NCI-H460 (cell line): ENCODE measurements at regions not wholly inside any gene's neighbourhood (a gene's known extent, or its start where the extent isn't known, plus 50 kb on each side); places are given as distances from the start of the nearest gene placed in this dataset.
A peak's percentile ranks its signal among the peaks of the same experiment; 100 is the strongest.
"Not testable (repeated sequence)": the region's sequence is repeated elsewhere in the genome, so short reads cannot be mapped to it uniquely, and the experiment has no call there.

Source experiments
- DNase-seq: peaks from one replicate; pipeline ENCODE4 v3.0.0-alpha.2; 2016; ENCODE audit warnings: low read depth; ENCODE audit errors: extremely low read depth

DNA sequence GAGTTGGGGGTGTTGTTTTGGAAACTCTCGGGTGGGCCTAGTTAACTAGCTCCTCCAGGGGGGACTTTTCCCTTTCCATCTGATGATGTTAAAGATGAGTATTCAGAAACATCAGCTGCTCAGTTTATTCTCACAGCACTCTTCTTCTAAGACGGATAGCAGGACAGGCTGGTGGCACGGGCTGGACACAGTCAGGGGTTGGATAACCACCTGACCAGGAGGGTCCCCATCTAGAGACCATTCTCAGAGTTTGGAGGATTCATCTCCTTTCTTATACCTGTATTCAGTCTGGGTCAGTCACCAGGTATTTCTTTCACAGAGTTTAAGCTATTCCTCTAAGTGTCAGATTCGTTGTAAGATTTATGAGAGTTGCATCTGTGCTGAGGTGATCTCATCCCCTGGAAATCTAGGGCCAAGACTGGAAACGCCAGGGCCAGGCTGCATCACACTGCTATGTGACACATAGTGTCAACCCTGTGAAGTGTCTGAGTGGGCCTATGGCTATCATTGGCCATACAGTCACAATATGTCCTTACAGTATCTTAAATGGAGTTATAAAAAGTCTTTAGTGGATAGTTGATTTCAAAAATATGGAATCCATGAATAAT is 111.7 kb downstream of the FAM50B start:
- DNase-seq, result no peak

DNA sequence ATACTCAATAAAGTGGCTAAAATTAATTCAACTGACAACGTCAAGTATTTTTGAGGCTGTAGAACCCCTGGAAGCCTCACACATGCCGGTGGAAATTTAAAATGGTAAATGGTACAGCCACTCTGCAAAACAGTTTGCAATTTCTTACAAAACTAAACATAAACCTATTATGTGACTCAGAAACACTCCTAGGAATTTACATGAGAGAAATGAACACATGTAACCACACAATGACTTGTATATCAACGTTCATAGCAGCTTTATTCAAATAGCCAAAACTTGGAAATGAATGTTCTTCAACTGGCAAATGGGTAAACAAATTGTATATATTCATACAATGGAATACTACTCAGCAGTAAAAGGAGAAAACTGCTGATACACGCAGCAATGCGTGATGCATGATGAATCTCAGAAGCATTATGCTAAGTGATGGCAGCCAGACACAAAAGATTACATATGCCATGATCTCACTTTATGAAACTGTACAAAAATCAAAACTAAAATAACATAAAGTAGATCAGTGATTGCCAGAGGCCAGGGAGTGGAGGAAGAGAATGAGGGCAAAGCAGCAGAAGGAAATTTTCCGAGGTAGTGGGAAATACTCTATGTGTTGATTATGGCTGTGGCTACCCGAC is 112.5 kb downstream of the FAM50B start:
- no peak for DNase-seq

DNA sequence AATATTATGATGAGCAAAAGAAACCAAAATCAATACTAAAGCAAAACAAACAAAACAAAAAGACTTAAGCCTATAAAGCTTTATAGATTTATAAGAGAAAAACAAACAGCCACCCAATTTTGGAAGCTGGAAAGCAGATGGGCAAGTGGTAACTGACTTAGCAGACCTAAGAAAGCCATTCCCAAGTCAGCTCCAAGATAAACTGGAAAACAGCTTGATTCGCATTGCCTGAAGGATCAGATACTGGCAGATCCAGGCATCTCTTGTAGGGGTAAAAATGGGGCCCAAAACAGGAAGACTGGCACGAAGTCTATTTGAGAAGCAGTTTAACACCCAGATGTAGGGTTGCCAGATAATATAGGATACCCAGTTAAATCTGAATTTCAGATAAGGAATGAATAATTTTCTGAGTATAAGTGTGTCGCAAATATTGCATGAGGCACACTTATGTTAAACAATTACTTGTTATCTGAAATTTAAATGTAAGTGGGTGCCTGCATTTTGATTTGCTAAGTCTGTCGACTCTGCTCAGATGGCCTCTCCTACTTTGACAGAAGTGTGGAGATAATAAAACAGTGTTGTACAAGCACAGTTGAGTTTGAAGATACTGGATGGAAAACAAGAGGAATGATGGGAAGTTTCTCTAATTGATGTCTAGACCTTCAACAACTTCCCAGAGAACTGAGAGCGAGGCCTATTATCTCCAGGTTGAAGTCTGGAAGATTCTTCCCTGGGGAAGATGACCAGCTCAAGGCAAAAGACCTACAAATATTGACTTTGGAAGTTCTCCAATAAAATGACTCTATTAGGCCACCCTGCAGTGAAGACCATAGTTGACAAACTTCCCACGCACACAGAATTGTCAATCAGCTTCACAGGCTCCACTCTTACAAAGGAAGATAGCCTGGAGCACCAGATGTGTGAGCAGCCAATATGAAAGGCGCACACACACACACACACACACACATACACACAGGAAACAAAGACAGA is 113.4 kb downstream of the FAM50B start:
- no peak for DNase-seq

DNA sequence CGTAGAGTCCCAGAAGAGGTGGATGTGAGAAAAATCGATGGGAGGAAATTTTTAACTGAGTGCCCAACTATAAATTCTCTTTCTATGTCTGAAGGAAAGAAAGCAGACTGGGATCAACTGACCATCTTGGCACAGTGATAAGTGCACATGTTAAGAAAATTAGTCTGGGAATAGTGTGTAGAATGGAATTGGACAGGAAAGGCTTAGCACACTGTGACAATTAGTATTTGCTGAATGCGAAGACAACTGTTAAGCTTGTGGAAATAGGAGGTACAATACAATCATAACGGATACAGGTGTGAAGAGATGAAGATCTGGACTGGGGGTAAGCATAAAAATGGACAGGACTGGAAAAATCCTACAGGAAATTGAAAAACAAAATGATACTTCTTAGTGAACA is 114.3 kb downstream of the FAM50B start:
- no peak for DNase-seq

DNA sequence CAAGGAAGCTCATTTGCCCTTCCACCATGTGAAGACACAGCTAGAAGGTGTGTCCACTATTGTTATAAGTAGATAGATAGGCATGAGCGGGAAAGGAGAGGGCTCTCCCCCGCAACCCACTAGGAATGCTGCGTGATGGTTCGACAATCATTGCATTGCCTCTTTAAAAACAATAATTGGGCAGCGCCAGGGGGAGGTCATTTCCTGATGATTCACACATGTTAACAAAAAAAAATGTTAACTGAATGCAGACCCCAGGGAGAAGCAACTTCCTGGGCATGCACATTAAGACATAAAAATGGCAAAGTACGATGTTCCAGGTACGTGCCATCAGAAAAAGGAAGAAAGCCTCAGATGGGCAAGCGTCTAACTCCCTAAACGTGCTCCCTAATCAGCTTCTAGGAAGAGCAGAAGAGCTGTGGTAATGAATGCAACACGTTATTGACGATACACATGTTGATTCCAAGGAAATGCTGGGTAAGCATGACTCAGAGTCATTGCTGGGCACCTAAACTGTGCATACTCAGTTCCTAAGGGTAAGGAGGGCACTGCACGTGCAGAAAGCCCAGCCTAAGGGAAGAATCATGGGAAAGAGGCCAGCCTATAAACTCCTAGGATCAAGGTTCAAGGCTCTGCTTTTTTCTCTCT is 113.7 kb downstream of the FAM217A start:
- DNase-seq, result no peak

DNA sequence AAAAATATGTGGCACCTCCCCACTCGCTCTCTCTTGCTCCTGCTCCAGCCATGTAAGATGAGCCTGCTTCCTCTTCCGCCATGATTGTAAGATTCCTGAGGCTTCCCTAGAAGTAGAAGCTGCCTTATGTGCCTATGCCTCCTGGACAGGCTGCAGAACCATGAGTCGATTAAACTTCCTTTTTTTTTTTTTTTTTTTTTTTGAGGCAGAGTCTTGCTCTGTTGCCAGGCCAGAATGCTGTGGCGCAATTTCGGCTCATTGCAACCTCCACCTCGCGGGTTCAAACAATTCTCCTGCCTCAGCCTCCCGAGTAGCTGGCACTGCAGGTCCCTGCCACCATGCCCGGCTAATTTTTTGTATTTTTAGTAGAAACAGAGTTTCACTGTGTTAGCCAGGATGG is 112.5 kb downstream of the FAM217A start:
- DNase-seq, result no peak

DNA sequence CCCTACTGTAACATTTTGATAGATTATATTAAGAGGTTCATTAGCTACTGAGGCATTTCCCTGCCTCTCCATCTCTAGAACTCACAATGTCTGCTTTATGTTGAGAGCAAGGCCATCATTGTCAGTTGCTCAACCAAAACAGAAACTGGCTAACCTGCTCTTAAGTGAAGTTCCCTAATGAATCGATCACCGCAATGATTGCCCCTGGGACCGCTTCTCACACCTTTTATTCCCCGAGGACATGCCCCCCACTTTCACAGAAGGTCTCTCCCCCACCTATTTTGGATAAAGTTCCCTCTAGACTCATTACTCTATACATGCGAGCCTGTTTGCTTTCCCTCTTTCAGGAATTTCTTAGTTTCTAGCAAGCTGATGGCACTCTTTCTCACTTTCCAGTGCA is 108.8 kb downstream of the FAM217A start:
- DNase-seq, result no peak

DNA sequence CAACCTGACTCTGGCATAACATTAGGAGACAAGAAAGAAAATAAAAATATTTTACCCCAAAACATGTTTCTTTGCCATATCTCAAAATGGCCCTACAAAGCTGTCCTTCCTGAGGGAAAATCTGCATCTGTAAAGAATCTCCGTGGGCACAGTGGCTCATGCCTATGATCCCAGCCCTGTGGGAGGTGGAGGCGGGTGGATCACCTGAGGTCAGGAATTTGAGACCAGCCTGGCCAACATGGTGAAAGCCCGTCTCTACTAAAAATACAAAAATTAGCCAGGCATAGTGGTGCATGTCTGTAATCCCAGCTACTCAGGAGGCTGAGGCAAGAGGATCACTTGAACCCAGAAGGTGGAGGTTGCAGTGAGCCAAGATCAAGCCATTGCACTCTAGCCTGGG is 105.8 kb downstream of the FAM217A start:
- DNase-seq, result not testable (repeated sequence)

DNA sequence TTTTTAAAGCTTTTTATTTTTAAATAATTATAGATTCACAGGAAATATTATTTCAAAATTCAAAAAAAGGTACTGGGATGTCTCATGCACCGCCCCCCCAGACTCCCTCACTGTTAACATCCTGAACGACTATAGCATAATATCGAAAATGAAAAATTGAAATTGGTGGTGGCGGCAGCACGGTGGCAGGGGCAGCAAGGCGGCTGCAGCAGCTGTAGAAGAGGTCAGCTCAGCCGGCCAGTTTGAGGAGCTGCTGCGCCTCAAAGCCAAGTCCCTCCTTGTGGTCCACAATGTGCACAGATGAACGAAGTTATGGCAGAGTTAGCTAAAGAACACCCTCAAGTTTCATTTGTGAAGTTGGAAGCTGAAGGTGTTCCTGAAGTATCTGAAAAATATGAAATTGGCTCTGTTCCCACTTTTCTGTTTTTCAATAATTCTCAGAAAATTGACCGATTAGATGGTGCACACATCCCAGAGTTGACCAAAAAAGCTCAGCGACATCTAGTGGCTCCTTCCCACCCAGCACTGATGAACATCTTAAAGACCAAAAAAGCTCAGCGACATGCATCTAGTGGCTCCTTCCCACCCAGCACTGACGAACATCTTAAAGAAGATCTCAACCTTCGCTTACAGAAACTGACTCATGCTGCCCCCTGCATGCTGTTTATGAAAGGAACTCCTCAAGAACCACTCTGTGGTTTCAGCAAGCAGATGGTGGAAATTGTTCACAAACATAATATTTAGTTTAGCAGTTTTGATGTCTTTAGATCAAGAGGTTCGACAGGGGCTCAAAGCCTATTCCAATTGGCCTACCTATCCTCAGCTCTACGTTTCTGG is 100.8 kb downstream of the FAM217A start:
- DNase-seq, result peak; percentile 41

DNA sequence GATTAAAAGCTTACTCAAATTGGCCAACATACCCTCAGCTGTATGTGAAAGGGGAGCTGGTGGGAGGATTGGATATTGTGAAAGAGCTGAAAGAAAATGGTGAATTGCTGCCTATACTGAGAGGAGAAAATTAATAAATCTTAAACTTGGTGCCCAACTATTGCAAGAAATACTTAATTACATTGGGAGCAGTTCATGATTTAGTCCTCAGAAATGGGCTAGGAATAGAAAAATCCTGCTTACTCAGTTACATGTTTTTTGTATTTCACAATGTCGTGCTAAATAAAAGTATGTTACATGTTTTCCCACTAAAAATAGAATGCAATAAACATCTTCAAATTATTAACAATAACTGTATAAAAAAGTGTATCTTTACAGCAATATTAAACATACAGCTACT is 100.0 kb downstream of the FAM217A start:
- DNase-seq, result not testable (repeated sequence)

DNA sequence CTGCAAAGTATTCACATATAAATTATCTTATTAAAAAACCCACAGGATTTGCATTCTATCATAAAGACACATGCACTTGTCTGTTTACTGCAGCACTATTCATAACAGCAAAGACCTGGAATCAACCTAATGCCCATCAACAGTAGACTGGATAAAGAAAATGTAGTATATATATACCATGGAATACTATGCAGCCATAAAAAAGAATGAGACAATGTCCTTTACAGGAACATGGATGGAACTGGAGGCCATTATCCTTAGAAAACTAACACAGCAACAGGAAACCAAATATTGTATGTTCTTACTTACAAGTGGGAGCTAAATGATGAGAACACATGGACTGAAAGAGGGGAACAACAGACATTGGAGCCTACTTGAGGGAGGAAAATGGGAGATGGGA is 97.0 kb downstream of the FAM217A start:
- DNase-seq, result no peak

DNA sequence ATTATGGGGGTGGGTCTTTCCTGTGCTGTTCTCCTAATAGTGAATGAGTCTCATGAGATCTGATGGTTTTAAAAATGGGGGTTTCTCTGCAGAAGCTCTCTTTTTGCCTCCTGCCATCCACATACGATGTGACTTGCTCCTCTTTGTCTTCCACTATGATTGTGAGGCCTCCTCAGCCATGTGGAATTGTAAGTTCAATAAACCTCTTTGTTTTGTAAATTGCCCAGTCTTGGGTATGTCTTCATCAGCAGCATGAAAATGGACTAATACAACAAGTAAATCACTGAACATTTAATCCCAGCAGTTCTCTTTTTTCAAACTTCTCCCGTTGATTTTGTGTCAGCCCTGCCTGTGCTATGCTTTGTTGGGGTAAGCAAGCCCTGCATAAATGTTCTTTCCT is 95.2 kb downstream of the FAM217A start:
- no peak for DNase-seq

DNA sequence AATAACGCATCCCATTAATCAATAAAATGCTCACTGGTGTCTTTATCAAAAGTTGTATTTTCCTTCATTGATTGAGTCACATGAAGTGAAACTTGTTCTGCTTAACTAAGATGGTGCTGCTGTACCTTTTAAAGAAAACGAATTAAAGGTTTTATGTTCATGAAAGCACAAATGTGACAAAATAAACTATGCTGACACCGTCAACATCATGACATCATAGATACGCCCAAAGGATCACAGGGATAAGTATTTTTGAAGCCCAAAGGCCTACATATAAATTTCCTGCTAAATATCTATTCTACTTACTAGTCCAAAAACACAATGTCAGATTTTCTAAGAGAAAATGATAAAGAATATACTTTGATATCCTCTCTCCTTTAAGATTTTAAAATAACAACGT is 94.4 kb downstream of the FAM217A start:
- no peak for DNase-seq

DNA sequence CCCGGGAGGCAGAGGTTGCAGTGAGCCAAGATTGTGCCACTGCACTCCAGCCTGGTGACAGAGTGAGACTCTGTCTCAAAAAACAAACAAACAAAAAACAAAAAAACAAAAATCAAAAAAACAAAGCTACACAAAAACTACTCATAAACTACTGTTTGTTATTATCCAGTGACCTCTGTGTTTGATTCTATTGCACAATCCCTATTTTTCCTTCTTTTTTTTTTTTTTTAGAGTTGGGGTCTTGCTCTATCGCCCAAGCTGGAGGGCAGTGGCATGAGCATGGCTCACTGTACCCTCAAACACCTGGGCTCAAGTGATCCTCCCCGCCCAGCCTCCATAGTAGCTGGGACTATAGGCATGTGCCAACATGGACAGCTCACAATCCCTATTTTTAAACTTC is 92.7 kb downstream of the FAM217A start:
- no peak for DNase-seq

DNA sequence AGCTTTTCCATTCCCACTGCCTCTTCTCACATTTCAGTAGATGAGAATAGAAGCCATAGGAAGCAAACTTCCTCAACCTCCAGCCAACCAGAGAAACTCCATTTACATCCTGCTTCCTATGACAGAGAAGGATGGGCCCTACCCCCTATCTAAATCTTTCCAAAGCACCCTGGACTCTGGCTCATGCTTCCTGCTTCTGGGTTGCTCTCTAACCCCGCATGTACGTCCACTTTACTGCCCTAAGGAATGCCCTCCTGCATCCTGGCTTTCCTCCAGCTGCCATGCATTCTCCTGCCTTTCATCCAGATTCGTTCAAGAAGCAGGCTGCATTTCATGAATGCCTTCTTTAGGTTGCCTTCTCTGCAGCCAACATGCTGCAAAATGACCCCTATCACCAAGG is 91.9 kb downstream of the FAM217A start:
- no peak for DNase-seq

DNA sequence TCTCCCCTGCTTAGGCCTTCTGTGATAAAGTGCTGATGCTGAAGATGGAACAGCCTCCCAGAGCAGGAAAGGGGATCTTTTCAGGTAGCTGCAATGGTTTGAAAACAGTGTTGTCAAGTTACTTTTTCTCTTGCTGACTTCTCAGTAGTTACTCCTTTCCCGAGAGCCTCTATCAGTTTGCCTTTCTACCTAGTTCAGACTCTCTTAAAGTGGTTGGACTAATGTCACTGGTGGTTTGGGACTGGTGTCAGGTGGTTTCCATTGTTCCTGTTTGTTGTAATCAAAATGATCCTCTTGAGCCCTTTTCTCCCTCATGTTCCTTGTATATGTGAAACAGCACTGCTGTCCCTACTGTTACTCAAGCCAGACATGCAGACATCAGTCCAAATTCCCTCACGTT is 91.4 kb downstream of the FAM217A start:
- DNase-seq, result no peak

DNA sequence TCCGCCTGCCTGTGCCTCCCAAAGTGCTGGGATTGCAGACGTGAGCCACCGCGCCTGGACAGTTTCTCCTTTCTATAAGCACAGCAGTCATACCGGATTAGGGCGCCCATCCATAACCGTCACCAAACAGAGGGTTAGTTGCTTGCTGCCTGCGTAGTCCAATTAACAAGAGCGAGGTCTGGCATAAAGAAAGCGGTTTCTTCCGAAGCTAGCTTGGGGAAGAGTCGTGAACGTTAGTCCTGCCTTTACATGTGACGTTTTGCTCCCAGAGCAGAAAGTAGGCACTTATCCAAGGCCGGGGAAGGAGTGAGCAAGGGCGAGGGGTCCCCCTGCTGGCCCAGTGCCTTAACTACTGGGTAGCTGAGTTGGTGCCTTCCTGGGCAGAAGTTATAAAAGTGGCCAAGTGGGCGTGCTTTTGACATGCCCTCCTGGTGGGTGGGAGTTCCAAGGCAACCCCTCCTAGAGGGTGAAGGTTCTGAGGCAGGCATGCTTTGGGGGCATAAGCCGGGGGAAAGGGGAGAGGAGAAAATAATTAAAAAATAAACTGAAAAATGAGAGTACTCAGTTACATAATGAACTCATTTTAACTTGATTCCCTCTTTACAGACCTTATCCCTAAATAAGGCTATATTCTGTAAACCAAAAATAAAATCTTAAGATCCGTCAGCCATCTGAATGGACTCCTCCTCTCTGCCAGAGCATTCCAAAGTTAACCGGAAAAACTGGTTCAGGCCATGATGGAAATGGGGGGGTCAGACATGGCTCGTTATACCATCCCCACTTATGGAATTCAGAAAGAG is 88.0 kb downstream of the FAM217A start:
- peak; percentile 73 for DNase-seq

DNA sequence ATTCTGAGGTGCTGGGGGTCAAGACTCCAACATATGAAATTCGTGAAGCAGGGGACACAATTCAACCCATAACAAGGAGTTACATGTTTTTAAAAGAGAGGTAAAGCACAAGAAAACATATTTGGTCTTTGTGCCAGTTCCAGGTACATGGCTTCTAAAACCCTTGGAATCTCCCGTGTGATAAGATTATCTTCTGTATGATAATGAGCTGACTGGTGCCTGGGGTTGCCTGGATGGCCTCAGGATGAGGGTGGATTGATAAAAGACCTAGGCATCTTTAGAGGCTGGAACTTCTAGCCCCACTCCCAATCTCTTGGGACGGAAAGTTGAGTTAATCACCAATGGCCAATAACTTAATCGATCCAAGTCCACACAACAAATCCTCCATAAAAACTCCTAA is 87.0 kb downstream of the FAM217A start:
- DNase-seq, result no peak

DNA sequence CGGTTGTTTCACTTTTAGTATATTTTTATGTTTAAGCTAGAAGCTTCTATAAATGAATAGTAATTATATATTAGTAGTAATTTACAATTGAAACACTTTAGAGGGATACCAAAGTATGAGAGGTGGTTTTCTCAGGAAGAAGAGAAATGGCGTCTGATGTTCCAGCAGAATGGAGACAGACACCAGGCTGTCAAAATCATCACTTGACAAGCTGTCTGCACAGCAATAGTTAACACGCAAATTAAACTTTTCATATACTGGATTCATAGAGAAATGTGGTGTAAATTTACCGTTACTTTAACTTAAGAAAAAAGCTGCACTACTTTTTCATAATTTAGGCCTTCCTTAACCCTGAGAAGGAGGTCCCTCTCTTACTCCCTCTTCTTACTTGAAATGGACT is 82.6 kb downstream of the FAM217A start:
- no peak for DNase-seq
